Right kidney (tissue), 1 donor: ENCODE measurements at regions not wholly inside any gene's neighbourhood (a gene's known extent, or its start where the extent isn't known, plus 50 kb on each side); places are given as distances from the start of the nearest gene placed in this dataset.
"Not testable (repeated sequence)": the region's sequence is repeated elsewhere in the genome, so short reads cannot be mapped to it uniquely, and the experiment has no call there.

Experiments used
- DNase-seq: peaks from one replicate; pipeline ENCODE4 v3.0.0-alpha.2; 2016

DNA sequence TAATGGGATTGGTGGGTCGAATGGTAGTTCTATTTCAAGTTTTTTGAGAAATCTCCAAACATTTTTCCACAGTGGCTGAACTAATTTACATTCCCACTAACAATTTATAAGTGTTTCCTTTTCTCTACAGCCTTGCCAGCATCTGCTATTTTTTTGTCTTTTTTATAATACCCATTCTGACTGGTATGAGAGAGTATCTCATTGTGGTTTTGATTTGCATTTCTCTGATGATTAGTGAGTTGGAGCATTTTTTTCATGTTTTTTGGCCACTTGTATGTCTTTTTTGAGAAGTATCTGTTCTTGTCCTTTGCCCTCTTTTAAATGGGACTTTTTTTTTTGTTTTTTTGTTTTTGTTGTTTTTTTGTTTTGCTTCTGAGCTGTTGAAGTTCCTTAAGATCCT, 200.0 kb upstream of the GK2 start:
- no peak for DNase-seq

DNA sequence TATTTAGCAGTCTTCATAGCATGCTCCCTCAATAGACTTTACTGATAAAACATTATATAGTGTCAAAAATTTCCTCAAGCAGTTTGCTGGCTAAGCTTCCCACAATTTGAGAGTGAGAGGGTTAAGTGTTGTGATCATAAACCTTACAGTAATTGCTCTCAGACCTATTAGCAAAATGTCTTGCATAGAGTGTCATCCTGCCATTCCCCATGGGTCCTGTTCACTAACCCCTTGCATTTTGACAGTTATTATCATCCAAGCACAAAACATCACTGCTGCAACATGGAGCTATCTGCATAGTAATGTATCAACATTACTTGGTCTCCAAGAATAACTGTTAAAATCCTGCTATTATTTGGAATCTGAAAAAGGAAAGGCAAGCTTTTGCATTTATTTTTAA, 196.1 kb upstream of the GK2 start:
- DNase-seq: no peak

DNA sequence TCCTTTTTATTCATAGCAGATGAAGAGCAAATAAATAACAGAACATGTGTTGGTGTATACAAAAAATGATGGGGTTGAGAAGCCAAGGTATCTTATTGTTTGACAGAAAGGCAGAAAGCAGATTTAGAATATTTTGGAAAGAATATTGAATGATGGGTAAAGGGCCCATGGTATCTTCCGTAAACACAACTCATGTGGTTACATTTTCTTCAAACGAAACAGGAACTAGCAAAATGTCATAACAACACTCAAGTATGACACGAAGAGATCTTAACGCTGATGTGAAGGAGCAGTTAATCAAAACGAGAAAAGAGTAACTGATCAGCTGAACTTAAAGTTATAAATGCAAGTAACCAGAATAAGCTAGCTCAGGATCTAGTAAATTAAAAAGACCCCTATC, 195.7 kb upstream of the GK2 start:
- no peak for DNase-seq

DNA sequence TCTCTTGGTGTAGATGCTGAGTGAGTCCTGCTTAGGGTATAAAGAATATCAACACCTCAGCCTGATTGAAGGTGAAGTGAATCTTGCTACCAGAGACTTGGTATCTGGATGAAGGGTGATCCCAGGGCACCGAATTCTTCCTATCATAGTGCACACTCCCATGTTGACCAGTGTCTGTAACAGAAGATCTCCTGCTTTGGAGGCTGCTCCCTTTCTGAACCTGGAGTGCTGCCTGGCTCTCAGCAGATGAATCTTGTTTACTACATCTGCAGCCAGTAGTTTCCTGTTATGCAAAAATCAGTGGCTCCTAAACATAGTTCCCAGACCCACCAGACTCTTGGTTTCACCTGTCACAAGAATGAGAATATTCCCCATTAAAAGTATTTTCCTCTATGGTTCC, 191.7 kb upstream of the GK2 start:
- DNase-seq: no peak

DNA sequence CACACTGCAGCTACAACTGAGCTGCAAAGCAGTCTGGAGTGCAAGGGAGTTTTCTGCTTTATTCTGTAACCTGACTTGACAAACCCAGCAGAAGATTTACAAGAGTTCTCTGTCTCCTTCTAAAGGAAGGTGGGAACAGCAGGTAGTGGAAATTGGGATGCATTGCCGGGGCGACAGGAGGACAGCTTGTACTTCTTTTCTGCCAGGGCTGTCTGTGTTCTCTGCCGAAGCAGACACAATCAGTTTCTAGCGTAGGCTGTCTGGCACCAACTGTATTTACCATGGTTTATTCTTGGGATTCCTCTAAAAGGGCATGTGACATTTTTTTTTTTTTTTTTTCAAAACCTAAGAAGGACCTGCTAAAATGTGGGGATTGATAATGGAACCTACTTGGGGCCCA, 190.8 kb upstream of the GK2 start:
- DNase-seq: no peak

DNA sequence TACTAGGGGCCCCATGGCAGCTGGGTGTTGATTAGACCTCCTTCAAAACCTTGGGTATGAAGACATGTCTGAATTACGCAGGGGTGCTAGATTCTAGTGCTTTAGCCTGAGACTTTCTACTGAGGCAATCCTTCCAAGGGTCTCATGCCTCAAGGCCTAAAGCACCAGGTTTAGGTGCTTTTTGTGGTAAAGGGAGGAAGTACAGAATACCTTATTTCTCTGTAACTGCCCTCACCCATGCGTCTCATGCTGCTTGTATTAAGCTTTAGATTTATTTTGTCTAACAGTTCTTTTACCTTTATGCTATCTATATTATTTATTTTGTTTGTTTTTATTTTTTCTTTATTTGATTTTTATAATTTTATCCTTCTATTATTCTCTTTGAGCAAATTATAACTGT, 190.2 kb upstream of the GK2 start:
- no peak for DNase-seq

DNA sequence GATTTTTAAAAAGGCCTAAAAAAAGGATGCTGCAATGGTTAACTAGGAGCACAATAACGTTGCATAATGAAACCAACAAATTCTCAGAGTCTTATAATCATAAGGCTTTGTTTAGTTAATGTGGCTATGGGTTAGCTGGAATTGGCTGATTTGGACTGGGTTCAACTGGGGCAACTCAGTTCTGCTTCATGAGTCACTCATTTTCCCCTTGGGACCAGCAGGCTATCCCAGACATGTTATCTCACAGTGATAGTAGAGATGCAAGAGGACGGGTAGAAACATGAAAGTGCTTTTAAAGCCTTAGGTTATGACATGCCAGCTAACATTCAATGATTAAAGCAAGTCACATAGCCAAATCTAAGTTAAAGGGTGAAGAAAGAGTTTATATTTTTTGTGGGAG, 189.2 kb upstream of the GK2 start:
- no peak for DNase-seq

DNA sequence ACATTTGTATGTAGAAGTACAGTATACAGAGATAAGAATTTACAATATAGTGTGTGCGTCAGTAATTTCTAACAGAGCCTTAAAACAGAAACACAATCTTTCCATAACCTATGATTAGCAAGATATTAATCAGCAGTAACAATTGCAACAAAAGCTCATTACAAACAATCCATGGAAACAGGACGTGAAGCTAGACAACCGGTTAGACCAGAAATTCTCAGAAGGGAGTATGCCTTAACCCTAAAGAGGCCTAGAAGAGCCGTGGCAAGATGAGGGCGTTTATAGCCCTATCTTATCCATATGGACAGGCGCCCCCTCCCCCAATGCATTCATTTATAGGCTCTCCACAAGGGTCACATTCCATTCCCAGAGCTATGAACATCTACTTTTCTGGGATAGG, 184.2 kb upstream of the GK2 start:
- DNase-seq: not testable (repeated sequence)

DNA sequence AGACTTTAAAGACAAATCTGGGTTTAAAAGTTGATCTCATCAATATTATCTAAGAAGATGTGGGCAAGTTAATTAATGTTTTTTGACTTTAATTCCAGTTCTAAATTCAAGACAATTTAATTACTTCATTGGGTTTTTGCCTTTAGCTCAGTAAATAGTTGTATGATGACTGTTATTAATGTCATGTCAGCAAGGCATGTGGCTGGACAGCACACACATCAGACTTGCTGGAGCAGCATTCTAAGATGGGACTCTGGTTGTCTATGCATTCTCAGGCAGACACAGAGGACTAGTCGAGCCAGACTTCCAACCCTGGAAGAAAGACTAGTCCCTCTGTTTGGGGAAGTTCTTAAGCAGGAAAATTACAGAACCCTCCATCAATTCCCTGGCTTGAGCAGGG, 180.7 kb upstream of the GK2 start:
- no peak for DNase-seq

DNA sequence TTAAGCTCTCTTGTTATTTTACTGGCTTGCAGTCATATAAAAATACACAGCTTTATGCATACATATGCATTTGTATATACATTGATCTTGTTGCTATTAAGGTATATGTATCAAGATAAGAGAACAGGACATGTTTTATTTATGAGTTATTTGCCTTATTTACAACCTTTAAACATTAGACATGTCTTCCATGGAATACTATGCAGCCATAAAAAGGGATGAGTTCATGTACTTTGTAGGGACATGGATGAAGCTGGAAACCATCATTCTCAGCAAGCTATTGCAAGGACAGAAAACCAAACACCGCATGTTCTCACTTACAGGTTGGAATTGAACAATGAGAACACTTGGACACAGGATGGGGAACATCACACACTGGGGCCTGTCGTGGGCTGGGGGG, 179.2 kb upstream of the GK2 start:
- DNase-seq: not testable (repeated sequence)

DNA sequence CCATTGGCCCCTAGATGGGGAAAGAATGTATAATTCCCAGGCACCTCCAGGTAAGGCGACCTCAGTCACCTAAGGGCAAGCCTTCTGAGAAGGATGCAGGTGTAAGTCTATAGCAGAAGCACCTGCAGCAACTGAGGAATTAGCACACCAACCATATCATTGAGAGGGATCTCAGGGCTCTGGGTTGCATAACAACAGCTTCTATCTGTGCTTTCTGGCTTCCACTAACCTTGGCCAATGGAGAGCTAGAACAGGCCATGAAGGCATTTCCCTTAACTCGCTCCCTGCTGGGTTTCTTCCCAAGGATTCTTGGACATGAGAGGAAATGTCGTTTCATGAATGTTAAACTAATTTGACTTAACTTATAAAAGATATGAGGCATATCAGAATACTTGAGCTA, 177.8 kb upstream of the GK2 start:
- no peak for DNase-seq

DNA sequence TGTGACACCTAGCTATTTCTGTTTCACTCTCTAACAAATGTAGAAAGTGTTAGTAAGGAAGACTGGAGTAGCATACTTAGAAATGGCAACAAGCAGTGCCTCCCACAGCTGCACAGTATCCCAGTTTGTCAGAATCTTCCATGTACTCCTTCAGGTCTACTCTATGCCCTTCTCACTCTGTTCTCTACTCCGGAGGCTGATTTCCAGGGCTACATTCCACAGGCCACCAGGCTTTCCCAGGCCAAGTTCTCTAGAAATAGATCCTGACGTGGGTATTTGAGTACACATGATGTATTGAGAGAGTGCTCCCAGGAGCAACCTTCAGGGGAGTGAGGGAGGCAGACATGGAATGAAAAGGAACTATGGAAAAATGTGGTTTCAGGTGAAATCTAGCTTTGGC, 177.3 kb upstream of the GK2 start:
- DNase-seq: no peak

DNA sequence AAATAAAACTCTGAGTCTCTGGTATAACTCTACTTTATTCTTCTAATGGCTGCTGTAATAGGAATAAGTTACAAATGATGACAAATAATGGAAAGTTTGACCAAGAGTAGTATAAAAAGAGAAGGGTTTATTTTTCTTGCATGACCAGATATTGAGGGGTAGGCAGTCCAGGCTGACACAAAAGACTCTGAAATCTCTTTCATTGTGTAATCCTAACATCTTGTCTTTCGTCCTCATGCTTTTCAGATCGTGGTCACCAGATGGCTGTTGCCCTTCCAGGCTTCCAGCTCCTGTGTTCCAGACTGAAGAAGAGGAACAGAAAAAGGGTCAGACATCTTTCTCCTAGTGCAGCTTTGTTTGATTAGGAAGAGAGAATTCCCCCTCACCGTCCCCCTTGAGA, 176.9 kb upstream of the GK2 start:
- no peak for DNase-seq

DNA sequence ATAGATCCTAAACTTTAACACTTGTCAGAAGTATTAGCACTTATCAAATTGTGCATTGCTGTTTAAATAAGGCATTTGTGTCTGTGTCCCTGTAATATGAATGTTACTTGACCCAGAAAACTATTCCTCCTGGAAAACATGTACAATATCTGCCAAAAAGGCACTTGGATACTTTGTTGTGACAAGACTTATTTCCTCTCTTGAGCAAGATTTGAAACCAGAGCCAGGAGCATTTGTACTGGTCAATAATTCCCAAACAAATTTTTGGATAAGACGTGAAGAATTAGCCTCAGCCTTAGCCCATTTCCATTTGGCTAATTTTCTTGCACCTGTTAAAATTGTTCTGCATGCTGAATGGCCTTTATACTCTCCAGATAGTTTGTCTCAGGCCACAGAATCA, 176.3 kb upstream of the GK2 start:
- DNase-seq: no peak

DNA sequence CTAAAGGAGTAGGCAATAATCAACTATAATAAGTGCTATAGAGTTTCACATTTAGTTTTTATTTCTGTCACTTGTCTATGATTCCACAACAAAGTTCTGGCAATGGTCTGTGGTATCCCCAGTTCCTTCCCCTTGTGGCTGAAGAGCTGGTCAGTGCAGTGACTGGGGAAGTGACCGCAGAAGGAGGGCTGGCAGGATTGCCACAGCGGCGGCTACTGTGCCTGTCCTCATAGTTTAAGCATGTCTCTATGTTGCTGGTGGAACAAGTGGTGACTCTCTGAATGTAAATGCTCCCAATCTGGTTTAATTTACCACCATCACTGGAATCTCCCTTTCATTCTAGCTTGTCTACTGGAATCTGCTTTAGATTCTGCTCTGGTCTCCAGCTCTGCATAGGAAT, 170.6 kb upstream of the GK2 start:
- DNase-seq: no peak

DNA sequence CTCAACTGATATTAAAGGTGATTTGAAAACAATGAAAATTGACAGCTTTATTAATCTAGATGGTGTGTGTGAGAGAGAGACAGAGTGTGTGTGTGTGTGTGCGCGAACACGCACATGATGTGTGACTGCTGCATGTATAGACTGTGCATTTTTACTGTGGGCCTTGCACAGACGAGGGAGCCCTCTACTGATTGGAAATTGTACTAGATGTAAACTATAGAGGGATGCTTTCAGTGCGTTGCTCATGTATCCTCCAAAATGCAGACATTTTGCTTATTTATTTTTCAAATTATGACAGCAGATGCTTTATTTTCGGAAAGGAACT, 168.4 kb upstream of the GK2 start:
- DNase-seq: peak; percentile 26

DNA sequence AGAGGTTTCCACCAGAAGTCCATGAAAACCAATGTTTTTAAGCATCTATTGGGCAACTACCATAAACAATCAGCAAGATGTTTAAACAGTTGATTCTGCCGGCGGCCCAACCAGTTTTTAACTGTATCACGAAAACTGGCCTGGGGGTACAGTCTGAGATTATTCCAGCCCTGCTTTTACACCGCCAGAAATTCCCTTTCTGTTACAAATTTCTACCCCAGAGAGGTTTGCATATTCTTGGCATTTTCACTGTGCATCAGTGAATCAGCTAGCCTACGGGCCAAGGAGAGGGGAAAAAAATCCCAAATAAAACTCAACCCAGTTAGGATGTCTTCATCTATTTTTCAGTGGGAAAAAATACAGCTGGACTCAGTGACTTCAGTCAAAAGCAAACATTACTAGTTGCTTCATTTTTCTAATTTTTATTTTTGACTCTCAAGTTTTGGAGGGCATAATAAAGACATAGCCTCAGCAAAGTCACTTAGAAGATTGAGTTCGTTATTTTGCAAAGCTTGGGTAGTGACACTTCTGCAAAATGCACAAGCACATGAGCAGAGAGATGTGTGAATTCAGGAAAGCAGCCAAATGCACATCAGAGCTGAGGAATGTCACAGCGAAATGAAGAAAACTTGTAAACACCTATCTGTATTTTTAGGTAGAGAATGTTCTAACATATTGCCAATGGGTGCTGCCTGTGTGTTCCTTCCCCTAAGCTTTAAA, 167.8 kb upstream of the GK2 start:
- DNase-seq: no peak

DNA sequence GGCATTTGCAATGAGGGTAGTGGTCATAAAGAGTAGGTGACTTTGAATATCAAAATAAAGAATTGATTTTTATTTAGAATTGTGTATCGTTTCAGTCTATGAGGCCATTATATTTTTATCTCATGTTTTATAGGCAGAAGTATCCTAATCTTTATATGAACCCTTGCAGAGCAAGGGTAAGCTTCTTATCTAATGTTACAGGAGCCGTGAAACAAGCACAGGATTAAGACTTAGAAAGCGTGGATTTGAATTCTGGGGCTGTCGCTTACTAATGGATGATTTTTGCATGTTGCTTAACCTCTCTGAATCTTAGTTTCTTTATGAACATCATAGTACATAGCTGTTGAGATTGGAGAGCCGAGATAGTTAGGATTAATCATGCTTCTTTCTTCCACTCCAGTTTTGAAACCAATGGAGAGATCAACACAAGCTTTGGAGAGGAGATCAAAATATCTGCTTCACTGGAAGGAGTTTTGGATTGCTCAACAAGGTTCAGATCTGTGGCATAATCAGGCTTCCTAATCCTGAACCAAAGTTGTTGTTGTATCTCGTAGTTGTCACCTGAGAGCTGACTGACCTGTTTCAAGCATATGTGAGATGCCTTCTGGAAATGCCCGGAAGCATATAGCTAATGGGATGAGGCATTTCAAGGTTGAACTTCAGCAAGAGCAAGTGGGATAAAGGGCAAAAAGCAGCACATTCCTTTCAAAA, 166.9 kb upstream of the GK2 start:
- no peak for DNase-seq

DNA sequence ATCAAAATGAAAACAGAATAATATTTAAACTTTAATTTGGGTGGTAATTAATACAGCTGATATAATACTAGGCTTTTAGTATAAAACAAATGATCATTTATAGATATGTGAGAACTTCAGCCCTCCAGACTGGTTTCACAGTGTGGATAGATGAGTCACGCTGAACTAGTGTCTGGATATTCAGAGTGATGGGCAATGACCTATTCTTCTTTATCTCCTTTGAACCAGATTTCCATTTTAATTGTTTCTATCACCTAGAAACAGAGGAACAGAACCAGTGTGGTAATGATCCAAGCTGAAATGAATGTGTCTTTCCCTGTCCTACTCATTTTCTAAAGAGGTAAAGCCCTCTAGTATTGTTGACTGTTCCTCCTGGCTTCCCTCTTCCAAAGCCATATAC, 155.2 kb upstream of the GK2 start:
- DNase-seq: no peak

DNA sequence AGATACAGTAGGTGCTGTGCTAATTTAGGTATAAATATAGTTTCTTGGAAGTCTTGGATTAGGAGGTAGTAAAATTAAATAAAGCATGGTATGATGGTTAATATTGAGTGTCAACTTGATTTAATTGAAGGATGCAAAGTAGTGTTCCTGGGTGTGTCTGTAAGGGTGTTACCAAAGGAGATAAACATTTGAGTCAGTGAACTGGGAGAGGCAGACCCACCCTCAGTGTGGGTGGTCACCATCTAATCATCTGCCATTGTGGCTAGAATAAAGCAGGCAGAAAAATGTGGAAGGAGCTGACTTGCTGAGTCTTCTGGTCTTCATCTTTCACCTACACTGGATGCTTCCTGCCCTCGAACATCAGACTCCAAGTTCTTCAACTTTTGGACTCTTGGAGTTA, 153.7 kb upstream of the GK2 start:
- DNase-seq: no peak

DNA sequence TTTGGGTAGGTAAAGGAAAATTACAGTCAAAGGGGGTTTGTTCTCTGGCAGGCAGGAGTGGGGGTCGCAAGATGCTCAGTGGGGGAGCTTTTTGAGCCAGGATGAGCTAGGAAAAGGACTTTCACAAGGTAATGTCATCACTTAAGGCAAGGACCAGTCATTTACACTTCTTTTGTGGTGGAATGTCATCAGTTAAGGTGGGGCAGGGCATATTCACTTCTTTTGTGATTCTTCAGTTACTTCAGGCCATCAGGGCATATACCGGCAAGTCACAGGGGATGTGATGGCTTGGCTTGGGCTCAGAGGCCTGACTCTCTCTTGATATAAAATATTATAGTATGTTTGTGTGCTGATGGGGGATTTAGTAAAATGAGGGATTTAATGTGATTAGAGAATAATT, 151.4 kb upstream of the GK2 start:
- not testable (repeated sequence) for DNase-seq

DNA sequence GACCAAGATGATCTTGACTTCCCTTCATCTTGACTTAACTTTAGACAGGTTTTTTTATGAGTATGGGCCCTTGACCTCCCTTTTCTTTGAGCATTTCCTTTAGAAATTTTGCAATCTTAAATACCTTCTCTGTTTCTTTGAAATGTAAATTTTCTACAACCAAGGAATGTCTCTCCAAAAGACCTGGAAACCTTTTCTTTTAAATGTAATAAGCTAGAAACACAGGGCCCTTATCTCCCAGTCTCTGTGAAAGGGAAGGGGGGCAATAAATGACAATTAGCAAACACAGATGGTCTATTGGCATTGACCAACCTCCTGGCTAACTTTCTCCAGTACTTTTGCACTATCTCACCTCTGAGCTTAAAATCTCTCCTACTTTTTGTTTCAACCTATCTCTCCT, 144.3 kb upstream of the GK2 start:
- DNase-seq: no peak

DNA sequence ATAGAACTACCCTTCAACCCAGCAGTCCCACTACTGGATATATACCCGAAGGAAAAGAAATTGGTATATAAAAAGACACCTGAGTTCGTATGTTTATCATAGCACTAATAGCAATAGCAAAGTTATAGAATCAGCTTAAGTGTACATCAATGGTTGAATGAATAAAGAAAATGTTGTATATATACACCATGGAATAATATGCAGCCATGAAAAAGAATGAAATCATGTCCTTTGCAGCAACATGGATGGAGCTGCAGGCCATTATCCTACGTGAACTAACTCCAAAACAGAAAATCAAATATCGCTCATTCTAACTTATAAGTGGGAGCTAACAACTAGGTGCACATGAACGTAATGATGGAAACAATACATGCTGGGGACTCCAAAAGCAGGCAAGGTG, 143.5 kb upstream of the GK2 start:
- no peak for DNase-seq

DNA sequence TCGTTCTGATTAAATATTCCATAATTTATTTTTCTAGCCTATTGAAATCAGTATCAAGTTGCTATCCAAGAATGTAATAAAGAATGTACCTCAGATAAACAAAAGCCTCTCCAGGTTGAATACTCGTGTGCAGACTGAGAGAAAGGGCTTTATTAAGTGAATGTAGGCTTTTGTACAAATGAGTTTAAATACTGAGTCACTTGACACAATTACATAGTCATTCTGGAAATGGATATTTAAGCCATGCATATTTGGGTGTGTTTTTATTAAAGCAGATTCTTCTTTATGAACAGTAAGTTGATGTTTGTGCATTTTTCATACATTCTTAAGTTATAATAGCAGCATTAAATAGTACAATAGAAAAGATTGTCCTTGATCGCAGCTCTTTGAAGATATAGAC, 139.8 kb upstream of the GK2 start:
- no peak for DNase-seq

DNA sequence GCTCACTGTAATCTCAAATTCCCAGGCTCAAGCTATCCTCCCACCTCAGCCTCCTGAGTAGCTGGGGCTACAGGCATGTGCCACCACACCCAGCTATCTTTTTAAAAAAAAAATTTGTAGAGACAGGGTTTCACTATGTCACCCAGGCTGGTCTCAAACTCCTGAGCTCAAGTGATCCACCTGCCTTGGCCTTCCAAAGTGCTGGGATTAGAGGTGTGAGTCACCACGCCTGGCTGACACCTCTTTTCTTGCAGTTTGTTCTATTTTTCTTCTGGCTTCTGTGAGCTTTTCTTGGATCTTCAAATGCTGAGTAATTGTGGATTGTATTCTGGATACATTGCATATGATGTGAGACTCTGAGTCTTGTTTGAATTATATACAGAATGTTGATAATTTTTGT, 137.3 kb upstream of the GK2 start:
- not testable (repeated sequence) for DNase-seq
